ENCODE measurements at regions not wholly inside any gene's neighbourhood (a gene's known extent, or its start where the extent isn't known, plus 50 kb on each side); places are given as distances from the start of the nearest gene placed in this dataset.

GRCh38 chr13:109587689-109588088 lies 198.7 kb downstream of the IRS2 start:
- no peak for DNase-seq

GRCh38 chr13:109586509-109587346 lies 199.7 kb downstream of the IRS2 start:
- DNase-seq = no peak

GRCh38 chr13:109584844-109585361 lies 201.5 kb downstream of the IRS2 start:
- DNase-seq = no peak

- peak; percentile 51 to 80 for DNase-seq
Observed at GRCh38 chr13:109577191-109577700, 209.1 kb downstream of the IRS2 start.

- no peak for DNase-seq
Observed at GRCh38 chr13:109576331-109576813, 210.0 kb downstream of the IRS2 start.

GRCh38 chr13:109575821-109576220 lies 210.6 kb downstream of the IRS2 start:
- DNase-seq = no peak

GRCh38 chr13:109572389-109572788 lies 214.0 kb downstream of the IRS2 start:
- no peak for DNase-seq

GRCh38 chr13:109569958-109570711 lies 216.2 kb downstream of the IRS2 start:
- no peak for DNase-seq

GRCh38 chr13:109568339-109568818 lies 218.0 kb downstream of the IRS2 start:
- DNase-seq = no peak

- DNase-seq = no peak
Observed at GRCh38 chr13:109567315-109567714, 219.1 kb downstream of the IRS2 start.

- no peak for DNase-seq
Observed at GRCh38 chr13:109565877-109566276, 220.5 kb downstream of the IRS2 start.

- no peak for DNase-seq
Observed at GRCh38 chr13:109548374-109548773, 238.0 kb downstream of the IRS2 start.

GRCh38 chr13:109547942-109548341 lies 238.4 kb downstream of the IRS2 start:
- no peak for DNase-seq

GRCh38 chr13:109545931-109546330 lies 240.5 kb downstream of the IRS2 start:
- no peak for DNase-seq

GRCh38 chr13:109541081-109541480 lies 245.3 kb downstream of the IRS2 start:
- no peak for DNase-seq

- DNase-seq = no peak
Observed at GRCh38 chr13:109537584-109537983, 248.8 kb downstream of the IRS2 start.

GRCh38 chr13:109533350-109533749 lies 253.0 kb downstream of the IRS2 start:
- no peak for DNase-seq

GRCh38 chr13:109529964-109530363 lies 256.4 kb downstream of the IRS2 start:
- DNase-seq = no peak

- DNase-seq = no peak
Observed at GRCh38 chr13:109521719-109522118, 264.7 kb downstream of the IRS2 start.

- DNase-seq = no peak
Observed at GRCh38 chr13:109517517-109517916, 268.9 kb downstream of the IRS2 start.

GRCh38 chr13:109516186-109516585 lies 270.2 kb downstream of the IRS2 start:
- DNase-seq = no peak

GRCh38 chr13:109510013-109510412 lies 276.4 kb downstream of the IRS2 start:
- no peak for DNase-seq

GRCh38 chr13:109509154-109509900 lies 277.1 kb downstream of the IRS2 start:
- no peak for DNase-seq
